ENCODE measurements at regions not wholly inside any gene's neighbourhood (a gene's known extent, or its start where the extent isn't known, plus 50 kb on each side); places are given as distances from the start of the nearest gene placed in this dataset.

DNA sequence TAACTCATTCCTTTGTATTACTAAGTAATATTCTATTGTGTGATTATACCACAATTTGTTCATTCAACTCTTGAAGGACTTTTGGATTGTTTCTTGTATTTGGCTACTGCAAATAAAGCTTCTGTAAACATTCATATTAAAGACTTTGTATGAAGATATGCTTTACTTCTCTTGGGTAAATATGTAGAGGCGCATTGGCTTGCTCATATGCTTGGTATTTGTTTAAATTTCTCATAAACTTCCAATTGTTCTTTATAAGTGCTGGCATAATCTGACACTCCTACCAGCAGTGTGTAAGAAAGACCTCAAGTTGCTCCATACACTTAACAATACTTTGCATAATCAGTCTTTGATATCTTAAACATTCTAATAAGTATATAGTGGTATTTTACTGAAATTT is 792.8 kb upstream of the LRRTM1 start:
- Histone ChIP-seq H3K27me3 (ENCODE audit: insufficient read depth, low read length) (no peaks in the 10 kb centered on the region), H3K4me1 (ENCODE audit: insufficient read depth, low read length) (no peaks in the 10 kb centered on the region), H3K9me3 (ENCODE audit: control insufficient read depth in 1 of 2, low read length in 2 of 2) (peaks cover 0 to 4% of the 10 kb centered on the region in 2 donors), H3K36me3 (ENCODE audit: insufficient read depth, low read length) (no peaks in the 10 kb centered on the region), H3K4me3 (ENCODE audit: low read length in 2 of 2) (no peak overlapping the region), H3K27ac (ENCODE audit: low read depth, low read length) (no peak overlapping the region)
- H3K9me3 Mint-ChIP-seq = peaks cover 0 to 21% (median 11%) of the 10 kb centered on the region in 8 donors
- H3K4me3 Mint-ChIP-seq = no peak overlapping the region
- intact Hi-C loops (cut with micrococcal nuclease) = no loop called here
- no peaks in the 10 kb centered on the region for H3K36me3 Mint-ChIP-seq
- ChIA-PET CTCF (ENCODE audit: partially characterized antibody) (no interaction called here), POLR2A (ENCODE audit: partially characterized antibody) (no interaction called here)
- H3K4me1 Mint-ChIP-seq = no peaks in the 10 kb centered on the region
- no peaks in the 10 kb centered on the region for H3K27me3 Mint-ChIP-seq
- no peak for DNase-seq
- no peak overlapping the region for H3K27ac Mint-ChIP-seq

DNA sequence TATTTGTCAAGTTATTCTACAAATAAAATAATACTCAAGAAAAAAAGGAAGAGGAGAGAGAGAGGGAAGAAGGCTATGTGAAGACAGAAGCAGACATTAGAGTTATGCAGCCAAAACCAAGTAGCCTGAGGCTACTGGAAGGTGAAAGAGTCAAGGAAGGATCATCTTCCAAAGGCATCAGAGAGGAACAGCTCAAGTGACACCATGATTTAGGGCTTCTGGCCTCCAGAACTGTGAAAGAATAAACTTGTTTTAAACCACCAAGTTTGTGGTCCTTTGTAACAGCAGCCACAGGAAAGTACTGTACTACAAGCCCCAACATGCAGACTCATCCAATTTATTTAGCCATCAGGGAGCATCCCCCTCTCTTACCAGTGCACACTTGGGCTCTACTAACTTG is 788.5 kb upstream of the LRRTM1 start:
- H3K9me3 Mint-ChIP-seq = peaks cover 0 to 25% (median 13%) of the 10 kb centered on the region in 8 donors
- CTCF ChIA-PET (ENCODE audit: partially characterized antibody) = no interaction called here

DNA sequence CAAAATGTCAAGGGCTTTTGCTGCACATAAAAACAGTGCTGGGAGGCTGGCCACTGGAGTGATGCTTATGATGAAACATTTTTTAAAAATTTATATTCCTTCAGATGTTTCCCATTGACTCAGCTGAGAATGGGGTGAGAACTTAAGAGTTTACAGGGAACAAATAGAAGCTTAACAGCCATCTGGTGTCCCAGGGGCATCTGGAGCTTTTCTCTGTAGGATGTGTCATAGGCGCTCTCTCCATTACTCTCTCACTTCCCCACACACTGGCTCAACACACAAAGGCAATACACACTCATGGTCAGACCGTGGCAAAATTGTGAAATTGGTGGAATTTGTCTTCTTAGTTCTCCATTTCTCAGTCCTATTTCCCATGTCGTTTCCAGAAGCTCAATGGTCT is 783.1 kb upstream of the LRRTM1 start:
- H3K27me3 Mint-ChIP-seq = no peaks in the 10 kb centered on the region
- POLR2A ChIA-PET (ENCODE audit: partially characterized antibody) = no interaction called here
- H3K4me1 Mint-ChIP-seq = no peaks in the 10 kb centered on the region
- CTCF ChIA-PET (ENCODE audit: partially characterized antibody) = no interaction called here
- H3K36me3 Mint-ChIP-seq = no peaks in the 10 kb centered on the region
- Histone ChIP-seq H3K9me3 (ENCODE audit: control insufficient read depth in 1 of 2, low read length in 2 of 2) (peaks cover 0 to 5% of the 10 kb centered on the region in 2 donors), H3K4me1 (ENCODE audit: insufficient read depth, low read length) (no peaks in the 10 kb centered on the region), H3K36me3 (ENCODE audit: insufficient read depth, low read length) (no peaks in the 10 kb centered on the region), H3K27ac (ENCODE audit: low read depth, low read length) (no peak overlapping the region), H3K27me3 (ENCODE audit: insufficient read depth, low read length) (no peaks in the 10 kb centered on the region), H3K4me3 (ENCODE audit: low read length in 2 of 2) (no peak overlapping the region)
- intact Hi-C loops (cut with micrococcal nuclease) = no loop called here
- no peak for DNase-seq
- no peak overlapping the region for H3K4me3 Mint-ChIP-seq
- no peak overlapping the region for H3K27ac Mint-ChIP-seq
- peaks cover 0 to 28% (median 13%) of the 10 kb centered on the region in 8 donors for H3K9me3 Mint-ChIP-seq

More for the DNA sequence above, 788.5 kb upstream of the LRRTM1 start:
- H3K27me3 ChIP-seq (ENCODE audit: insufficient read depth, low read length) = no peaks in the 10 kb centered on the region
- Mint-ChIP-seq H3K27me3 (no peaks in the 10 kb centered on the region), H3K4me3 (no peak overlapping the region), H3K4me1 (no peaks in the 10 kb centered on the region), H3K36me3 (no peaks in the 10 kb centered on the region), H3K27ac (no peak overlapping the region)
- intact Hi-C loops (cut with micrococcal nuclease) = no loop called here
- H3K4me1 ChIP-seq (ENCODE audit: insufficient read depth, low read length) = no peaks in the 10 kb centered on the region
- POLR2A ChIA-PET (ENCODE audit: partially characterized antibody) = no interaction called here
- H3K27ac ChIP-seq (ENCODE audit: low read depth, low read length) = no peak overlapping the region
- H3K36me3 ChIP-seq (ENCODE audit: insufficient read depth, low read length) = no peaks in the 10 kb centered on the region
- H3K4me3 ChIP-seq (ENCODE audit: low read length in 2 of 2) = no peak overlapping the region
- H3K9me3 ChIP-seq (ENCODE audit: control insufficient read depth in 1 of 2, low read length in 2 of 2) = peaks cover 0 to 8% of the 10 kb centered on the region in 2 donors
- no peak for DNase-seq

GRCh38 chr2:81084101-81084500 is 779.5 kb upstream of the LRRTM1 start:
- Histone ChIP-seq H3K36me3 (ENCODE audit: insufficient read depth, low read length) (no peaks in the 10 kb centered on the region), H3K4me3 (ENCODE audit: low read length in 2 of 2) (no peak overlapping the region), H3K27me3 (ENCODE audit: insufficient read depth, low read length) (no peaks in the 10 kb centered on the region), H3K27ac (ENCODE audit: low read depth, low read length) (no peak overlapping the region), H3K9me3 (ENCODE audit: control insufficient read depth in 1 of 2, low read length in 2 of 2) (no peaks in the 10 kb centered on the region), H3K4me1 (ENCODE audit: insufficient read depth, low read length) (no peaks in the 10 kb centered on the region)
- H3K9me3 Mint-ChIP-seq = peaks cover 2 to 29% (median 12%) of the 10 kb centered on the region in 8 donors
- no peak overlapping the region for H3K4me3 Mint-ChIP-seq
- no peaks in the 10 kb centered on the region for H3K27me3 Mint-ChIP-seq
- intact Hi-C loops (cut with micrococcal nuclease) = no loop called here
- no peak for DNase-seq
- H3K27ac Mint-ChIP-seq = no peak overlapping the region
- CTCF ChIA-PET (ENCODE audit: partially characterized antibody) = no interaction called here
- no peaks in the 10 kb centered on the region for H3K36me3 Mint-ChIP-seq
- POLR2A ChIA-PET (ENCODE audit: partially characterized antibody) = no interaction called here
- H3K4me1 Mint-ChIP-seq = no peaks in the 10 kb centered on the region

DNA sequence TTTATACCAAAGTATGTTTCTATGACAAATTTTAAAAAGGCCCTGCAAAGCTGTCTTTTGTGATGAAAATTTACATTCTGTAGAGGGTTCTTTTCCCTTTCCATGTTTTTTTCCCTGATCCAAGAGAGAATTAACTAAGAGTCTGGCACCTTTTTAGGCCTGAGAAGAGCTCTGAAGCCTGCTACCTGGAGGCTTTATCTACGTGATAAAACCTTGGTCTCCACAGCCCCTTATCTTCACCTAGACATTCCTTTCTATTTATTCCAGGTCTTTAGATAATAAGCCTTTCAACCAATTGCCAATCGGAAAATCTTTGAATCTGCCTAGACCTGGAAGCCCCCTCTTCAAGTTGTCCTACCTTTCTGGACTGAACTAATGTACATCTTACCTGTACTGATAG is 774.1 kb upstream of the LRRTM1 start:
- intact Hi-C loops (cut with micrococcal nuclease) = no loop called here
- H3K9me3 Mint-ChIP-seq = peaks cover 5 to 26% (median 10%) of the 10 kb centered on the region in 8 donors
- H3K36me3 Mint-ChIP-seq = no peaks in the 10 kb centered on the region

GRCh38 chr2:81078102-81078501 is 773.5 kb upstream of the LRRTM1 start:
- Mint-ChIP-seq H3K4me3 (no peak overlapping the region), H3K36me3 (no peaks in the 10 kb centered on the region), H3K27ac (no peak overlapping the region), H3K9me3 (peaks cover 5 to 26% (median 9%) of the 10 kb centered on the region in 8 donors), H3K4me1 (no peaks in the 10 kb centered on the region), H3K27me3 (no peaks in the 10 kb centered on the region)
- intact Hi-C loops (cut with micrococcal nuclease) = no loop called here
- H3K27ac ChIP-seq (ENCODE audit: low read depth, low read length) = no peak overlapping the region
- H3K4me3 ChIP-seq (ENCODE audit: low read length in 2 of 2) = no peak overlapping the region
- H3K4me1 ChIP-seq (ENCODE audit: insufficient read depth, low read length) = no peaks in the 10 kb centered on the region
- ChIA-PET POLR2A (ENCODE audit: partially characterized antibody) (no interaction called here), CTCF (ENCODE audit: partially characterized antibody) (no interaction called here)
- DNase-seq = no peak
- H3K27me3 ChIP-seq (ENCODE audit: insufficient read depth, low read length) = no peaks in the 10 kb centered on the region
- H3K9me3 ChIP-seq (ENCODE audit: control insufficient read depth in 1 of 2, low read length in 2 of 2) = peaks cover 0 to 3% of the 10 kb centered on the region in 2 donors
- no peaks in the 10 kb centered on the region for H3K36me3 ChIP-seq (ENCODE audit: insufficient read depth, low read length)

More for the DNA sequence above, 774.1 kb upstream of the LRRTM1 start:
- Histone ChIP-seq H3K4me1 (ENCODE audit: insufficient read depth, low read length) (no peaks in the 10 kb centered on the region), H3K4me3 (ENCODE audit: low read length in 2 of 2) (no peak overlapping the region), H3K9me3 (ENCODE audit: control insufficient read depth in 1 of 2, low read length in 2 of 2) (peaks cover 0 to 3% of the 10 kb centered on the region in 2 donors), H3K36me3 (ENCODE audit: insufficient read depth, low read length) (no peaks in the 10 kb centered on the region), H3K27me3 (ENCODE audit: insufficient read depth, low read length) (no peaks in the 10 kb centered on the region), H3K27ac (ENCODE audit: low read depth, low read length) (no peak overlapping the region)
- Mint-ChIP-seq H3K4me3 (no peak overlapping the region), H3K27ac (no peak overlapping the region), H3K27me3 (no peaks in the 10 kb centered on the region), H3K4me1 (no peaks in the 10 kb centered on the region)
- POLR2A ChIA-PET (ENCODE audit: partially characterized antibody) = no interaction called here
- CTCF ChIA-PET (ENCODE audit: partially characterized antibody) = no interaction called here
- DNase-seq = no peak

GRCh38 chr2:81077396-81077795 is 772.8 kb upstream of the LRRTM1 start:
- no peaks in the 10 kb centered on the region for H3K27me3 ChIP-seq (ENCODE audit: insufficient read depth, low read length)
- Mint-ChIP-seq H3K27ac (no peak overlapping the region), H3K36me3 (no peaks in the 10 kb centered on the region), H3K27me3 (no peaks in the 10 kb centered on the region), H3K9me3 (peaks cover 3 to 26% (median 9%) of the 10 kb centered on the region in 8 donors), H3K4me3 (no peak overlapping the region), H3K4me1 (no peaks in the 10 kb centered on the region)
- ChIA-PET CTCF (ENCODE audit: partially characterized antibody) (no interaction called here), POLR2A (ENCODE audit: partially characterized antibody) (no interaction called here)
- no peak for DNase-seq
- intact Hi-C loops (cut with micrococcal nuclease) = no loop called here
- no peaks in the 10 kb centered on the region for H3K4me1 ChIP-seq (ENCODE audit: insufficient read depth, low read length)
- H3K27ac ChIP-seq (ENCODE audit: low read depth, low read length) = no peak overlapping the region
- no peak overlapping the region for H3K4me3 ChIP-seq (ENCODE audit: low read length in 2 of 2)
- no peaks in the 10 kb centered on the region for H3K36me3 ChIP-seq (ENCODE audit: insufficient read depth, low read length)
- H3K9me3 ChIP-seq (ENCODE audit: control insufficient read depth in 1 of 2, low read length in 2 of 2) = peaks cover 0 to 3% of the 10 kb centered on the region in 2 donors

GRCh38 chr2:81073412-81073811 is 768.9 kb upstream of the LRRTM1 start:
- ChIA-PET CTCF (ENCODE audit: partially characterized antibody) (no interaction called here), POLR2A (ENCODE audit: partially characterized antibody) (no interaction called here)
- H3K4me3 ChIP-seq (ENCODE audit: low read length in 2 of 2) = no peak overlapping the region
- Mint-ChIP-seq H3K9me3 (peaks cover 2 to 17% (median 6%) of the 10 kb centered on the region in 8 donors), H3K27me3 (no peaks in the 10 kb centered on the region), H3K4me1 (no peaks in the 10 kb centered on the region), H3K27ac (no peak overlapping the region), H3K36me3 (no peaks in the 10 kb centered on the region), H3K4me3 (no peak overlapping the region)
- H3K36me3 ChIP-seq (ENCODE audit: insufficient read depth, low read length) = no peaks in the 10 kb centered on the region
- H3K9me3 ChIP-seq (ENCODE audit: control insufficient read depth in 1 of 2, low read length in 2 of 2) = peaks cover 0 to 2% of the 10 kb centered on the region in 2 donors
- intact Hi-C loops (cut with micrococcal nuclease) = no loop called here
- H3K4me1 ChIP-seq (ENCODE audit: insufficient read depth, low read length) = no peaks in the 10 kb centered on the region
- no peak overlapping the region for H3K27ac ChIP-seq (ENCODE audit: low read depth, low read length)
- DNase-seq = no peak
- H3K27me3 ChIP-seq (ENCODE audit: insufficient read depth, low read length) = no peaks in the 10 kb centered on the region

All from CD4-positive, alpha-beta memory T cell (primary cell).